Renal cortex interstitium (tissue), 11 donors: ENCODE measurements at regions not wholly inside any gene's neighbourhood (a gene's known extent, or its start where the extent isn't known, plus 50 kb on each side); places are given as distances from the start of the nearest gene placed in this dataset.

Experiments
- DNase-seq, 11 donors: peaks; one replicate each; pipeline ENCODE4 v3.0.0-alpha.2; 2013; ENCODE audit warnings: low read depth in 9 of 11, low spot score in 4 of 11; ENCODE audit errors: extremely low read depth in 1 of 11

DNA sequence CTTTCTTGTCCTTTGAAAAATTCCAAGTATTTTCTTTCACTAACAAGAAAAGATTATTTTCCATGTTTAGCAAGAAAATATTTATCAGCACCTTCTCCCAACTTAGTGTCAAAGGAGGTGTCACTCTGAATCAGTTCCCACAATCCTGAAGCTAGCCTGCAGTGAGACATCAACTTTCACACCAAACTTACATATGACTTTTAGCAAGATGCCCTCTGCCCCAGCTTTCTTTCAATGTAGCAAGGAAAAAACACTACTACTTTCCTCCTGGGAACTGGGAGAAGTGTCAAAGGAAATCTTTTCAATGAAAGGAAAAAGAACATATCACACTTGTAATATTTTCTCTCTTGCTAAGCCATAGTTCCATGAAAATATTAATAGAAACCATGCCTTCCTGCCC, 50.9 kb upstream of the PALMD start:
- DNase-seq: no peak

GRCh38 chr1:99595441-99595840, 50.5 kb upstream of the PALMD start:
- no peak for DNase-seq
